ENCODE measurements at regions not wholly inside any gene's neighbourhood (a gene's known extent, or its start where the extent isn't known, plus 50 kb on each side); places are given as distances from the start of the nearest gene placed in this dataset.
A peak's percentile ranks its signal among the peaks of the same experiment; 100 is the strongest.

DNA sequence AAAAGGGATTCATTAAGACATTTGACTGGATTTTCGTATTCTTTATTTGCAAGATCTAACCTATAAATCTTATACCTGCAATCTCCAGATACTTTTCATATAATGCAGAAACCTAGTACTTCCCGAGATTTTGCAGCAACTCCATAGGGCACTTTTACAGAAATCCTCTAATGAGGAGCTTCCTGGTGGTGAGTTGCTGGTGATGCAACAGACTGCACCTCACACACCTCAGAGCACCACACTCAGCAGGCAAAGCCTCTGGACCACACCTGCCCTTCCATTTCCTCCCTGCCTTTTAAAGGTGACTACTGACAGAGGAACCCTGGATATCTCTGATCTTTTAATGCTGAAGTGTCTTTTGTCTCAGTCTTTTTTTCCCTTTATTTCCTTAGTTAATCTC, 289.4 kb downstream of the TRAM1L1 start:
- Histone ChIP-seq H3K27me3 (ENCODE audit: insufficient read depth, low read length) (no peaks in the 10 kb centered on the region), H4K8ac (replicated peaks; ENCODE audit: insufficient read length, low read depth, low read length) (no peak overlapping the region), H2BK12ac (ENCODE audit: insufficient read length, low read depth, low read length) (no peak overlapping the region), H3K9me3 (ENCODE audit: control insufficient read depth, low read depth, low read length) (no peaks in the 10 kb centered on the region), H3K4ac (ENCODE audit: low read depth, low read length) (no peak overlapping the region), H4K20me1 (ENCODE audit: control insufficient read depth, insufficient read depth, insufficient read length) (no peaks in the 10 kb centered on the region), H3K23ac (ENCODE audit: insufficient read length, low read depth, low read length) (no peak overlapping the region), H2BK5ac (ENCODE audit: insufficient read length, low read length) (no peak overlapping the region), H4K5ac (ENCODE audit: insufficient read length, low read depth, low read length) (no peak overlapping the region), H3K79me2 (ENCODE audit: insufficient read depth, low read length) (no peaks in the 10 kb centered on the region), H3K23me2 (ENCODE audit: insufficient read length, low read depth, low read length, poor library complexity, severe bottlenecking) (no peaks in the 10 kb centered on the region), H3T11ph (ENCODE audit: low read length) (no peak overlapping the region), H3K4me1 (ENCODE audit: insufficient read depth, low read length) (no peaks in the 10 kb centered on the region), H3K56ac (ENCODE audit: insufficient read length, low read depth, low read length) (no peak overlapping the region), H3K27ac (ENCODE audit: insufficient read length, low read depth, low read length) (no peak overlapping the region), H3K79me1 (ENCODE audit: insufficient read depth, low read depth, low read length, poor library complexity, severe bottlenecking) (no peaks in the 10 kb centered on the region), H3K4me2 (ENCODE audit: insufficient read depth, insufficient read length, low read length) (no peak overlapping the region), H2AFZ (ENCODE audit: low read length) (no peak overlapping the region), H3K14ac (ENCODE audit: insufficient read depth, low read length) (no peak overlapping the region), H2BK15ac (ENCODE audit: low read depth, low read length) (no peak overlapping the region), H3K9ac (ENCODE audit: extremely low read depth, insufficient read length, low read length) (no peak overlapping the region), H2BK20ac (ENCODE audit: low read depth, low read length, poor library complexity, severe bottlenecking) (no peak overlapping the region), H2AK5ac (ENCODE audit: insufficient read length, low read length) (no peak overlapping the region), H4K91ac (ENCODE audit: insufficient read length, low read depth, low read length) (no peak overlapping the region), H2BK120ac (ENCODE audit: low read depth, low read length, poor library complexity, severe bottlenecking) (no peak overlapping the region), H3K18ac (ENCODE audit: insufficient read length, low read depth, low read length) (no peak overlapping the region)
- peaks cover 0 to 2% of the 10 kb centered on the region in 2 experiments; a peak in 1 of 4 replicates for H3K4me1 Mint-ChIP-seq
- no peaks in the 10 kb centered on the region for H3K9me3 Mint-ChIP-seq
- H3K27me3 Mint-ChIP-seq (ENCODE audit: low read depth), result no peaks in the 10 kb centered on the region
- no peak overlapping the region for H3K27ac Mint-ChIP-seq
- no peaks in the 10 kb centered on the region for H3K36me3 Mint-ChIP-seq (ENCODE audit: insufficient read depth in 1 of 3, low read depth in 3 of 3)
- no peak overlapping the region for H3K4me3 Mint-ChIP-seq
- TF ChIP-seq, protein P1, sequence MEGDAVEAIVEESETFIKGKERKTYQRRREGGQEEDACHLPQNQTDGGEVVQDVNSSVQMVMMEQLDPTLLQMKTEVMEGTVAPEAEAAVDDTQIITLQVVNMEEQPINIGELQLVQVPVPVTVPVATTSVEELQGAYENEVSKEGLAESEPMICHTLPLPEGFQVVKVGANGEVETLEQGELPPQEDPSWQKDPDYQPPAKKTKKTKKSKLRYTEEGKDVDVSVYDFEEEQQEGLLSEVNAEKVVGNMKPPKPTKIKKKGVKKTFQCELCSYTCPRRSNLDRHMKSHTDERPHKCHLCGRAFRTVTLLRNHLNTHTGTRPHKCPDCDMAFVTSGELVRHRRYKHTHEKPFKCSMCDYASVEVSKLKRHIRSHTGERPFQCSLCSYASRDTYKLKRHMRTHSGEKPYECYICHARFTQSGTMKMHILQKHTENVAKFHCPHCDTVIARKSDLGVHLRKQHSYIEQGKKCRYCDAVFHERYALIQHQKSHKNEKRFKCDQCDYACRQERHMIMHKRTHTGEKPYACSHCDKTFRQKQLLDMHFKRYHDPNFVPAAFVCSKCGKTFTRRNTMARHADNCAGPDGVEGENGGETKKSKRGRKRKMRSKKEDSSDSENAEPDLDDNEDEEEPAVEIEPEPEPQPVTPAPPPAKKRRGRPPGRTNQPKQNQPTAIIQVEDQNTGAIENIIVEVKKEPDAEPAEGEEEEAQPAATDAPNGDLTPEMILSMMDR (conservative IDR thresholded peaks at IDR 0.05), result peak; percentile 51
- WGBS (ENCODE audit: extremely low coverage, insufficient read length, low lambda C conversion rate), result no CpG with 5 or more reads among the region's 2 CpGs
- peak; percentile 47 for DNase-seq
